ENCODE measurements at regions not wholly inside any gene's neighbourhood (a gene's known extent, or its start where the extent isn't known, plus 50 kb on each side); places are given as distances from the start of the nearest gene placed in this dataset.
A peak's percentile ranks its signal among the peaks of the same experiment; 100 is the strongest.
"Not testable (repeated sequence)": the region's sequence is repeated elsewhere in the genome, so short reads cannot be mapped to it uniquely, and the experiment has no call there.

- no peak for DNase-seq
Observed at GRCh38 chr5:124872086-124872485, 125.6 kb upstream of the ZNF608 start.

- DNase-seq = no peak
Observed at GRCh38 chr5:124872615-124873014, 126.2 kb upstream of the ZNF608 start.

- DNase-seq = no peak
Observed at GRCh38 chr5:124873188-124873587, 126.7 kb upstream of the ZNF608 start.

DNA sequence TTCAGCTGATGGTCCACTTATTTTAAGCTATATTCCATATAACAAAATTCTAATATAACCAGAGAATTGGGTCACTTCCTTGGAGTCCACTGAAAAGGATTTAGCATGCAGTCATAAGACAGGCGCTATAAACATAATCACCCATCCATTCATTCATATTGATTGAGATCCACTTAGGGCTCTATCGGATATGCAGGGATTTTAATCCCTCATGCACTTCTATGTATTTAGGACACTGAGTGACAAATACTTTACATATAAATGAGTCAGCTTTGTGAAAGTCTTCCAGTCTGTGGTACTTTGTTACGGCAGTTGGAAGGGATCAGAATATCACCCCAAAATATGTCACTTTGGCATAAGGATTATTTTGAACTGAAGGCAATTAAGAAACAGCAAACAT lies 127.3 kb upstream of the ZNF608 start:
- DNase-seq = no peak

DNA sequence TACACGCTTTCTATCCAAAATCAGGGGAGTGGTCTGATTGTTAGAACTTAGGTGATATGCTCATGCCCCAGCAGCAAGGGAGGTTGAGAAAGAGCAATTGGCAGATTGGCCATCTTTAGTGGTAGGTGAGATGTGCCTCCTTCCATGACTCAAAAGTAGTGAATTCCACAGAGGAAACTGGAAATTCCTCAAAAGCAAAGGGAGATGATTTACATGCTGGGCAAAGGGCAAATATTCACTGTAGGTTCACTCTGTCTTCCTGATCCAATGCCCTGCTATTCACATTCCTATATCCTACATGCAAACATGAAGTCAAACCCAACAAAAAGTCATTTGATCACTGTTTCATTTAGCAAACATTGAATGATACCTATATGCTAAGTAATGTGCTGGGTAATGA lies 130.1 kb upstream of the ZNF608 start:
- no peak for DNase-seq

DNA sequence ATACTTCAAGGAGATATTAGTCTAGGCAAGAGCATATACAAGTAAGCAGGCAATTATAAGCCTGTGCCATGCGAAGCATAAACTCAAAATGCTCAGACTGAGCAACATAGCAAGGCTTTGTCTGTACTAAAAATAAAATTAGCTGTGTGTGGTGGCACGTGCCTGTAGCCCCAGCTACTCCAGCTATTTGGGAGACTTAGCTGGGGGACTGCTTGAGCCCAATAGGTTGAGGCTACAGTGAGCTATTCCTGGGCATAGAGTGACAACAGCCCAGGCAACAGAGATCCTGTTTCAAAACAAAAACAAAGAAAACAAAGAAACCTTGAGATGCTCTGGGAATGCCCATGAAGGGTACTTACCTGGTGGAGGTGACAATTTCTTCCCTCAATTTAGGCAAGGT lies 130.5 kb upstream of the ZNF608 start:
- DNase-seq = peak; percentile 22

DNA sequence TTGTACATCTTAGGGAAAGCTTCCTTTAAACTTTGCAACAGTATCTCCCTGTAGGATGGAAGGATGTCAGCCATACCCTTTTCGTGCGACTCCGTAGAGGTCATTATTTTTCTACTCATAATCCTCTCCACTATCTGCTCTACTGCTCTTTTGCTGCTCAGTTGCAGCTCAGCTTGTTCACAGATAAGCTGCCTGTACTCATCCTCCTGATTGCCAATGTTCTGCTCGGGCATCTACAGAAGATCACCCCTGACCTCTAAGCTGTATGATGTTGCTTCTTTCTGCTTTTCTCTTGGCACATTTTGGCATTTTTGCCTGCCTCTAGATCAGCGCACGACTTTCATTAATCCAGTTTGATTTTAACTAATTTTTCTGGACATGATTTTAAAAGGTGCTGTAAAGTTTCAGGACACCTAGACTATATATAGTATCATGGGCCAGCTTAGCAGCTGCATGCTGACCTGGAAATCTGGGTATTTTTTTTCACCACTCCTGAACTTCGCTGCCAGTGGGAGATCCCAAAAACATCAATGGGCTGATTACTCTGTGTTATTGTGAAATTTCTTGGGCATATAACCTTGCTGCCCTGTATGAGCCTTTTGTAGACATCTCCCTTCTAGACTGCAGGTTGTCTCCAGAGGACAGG lies 131.2 kb upstream of the ZNF608 start:
- no peak for DNase-seq

- DNase-seq = no peak
Observed at GRCh38 chr5:124878583-124879342, 132.3 kb upstream of the ZNF608 start.

- no peak for DNase-seq
Observed at GRCh38 chr5:124880903-124881697, 134.7 kb upstream of the ZNF608 start.

- peak; percentile 79 for DNase-seq
Observed at GRCh38 chr5:124883681-124884080, 137.2 kb upstream of the ZNF608 start.

GRCh38 chr5:124884114-124884513 lies 137.7 kb upstream of the ZNF608 start:
- no peak for DNase-seq

DNA sequence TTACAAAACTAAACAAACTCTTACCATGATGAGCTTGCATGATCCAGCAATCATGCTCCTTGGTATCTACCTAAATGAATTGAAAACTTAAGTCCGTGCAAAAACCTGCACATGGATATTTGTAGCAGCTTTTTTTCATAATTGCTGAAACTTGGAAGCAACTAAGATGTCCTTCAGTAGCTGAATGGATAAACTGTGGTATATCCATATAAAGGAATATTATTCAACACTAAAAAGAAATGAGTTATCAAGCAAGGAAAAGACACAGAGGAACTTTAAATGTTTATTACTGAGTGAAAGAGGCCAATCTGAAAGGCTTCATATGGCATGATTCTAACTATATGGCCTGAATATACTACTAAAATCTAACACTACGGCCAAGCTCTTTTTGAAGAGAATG lies 139.1 kb upstream of the ZNF608 start:
- no peak for DNase-seq

- no peak for DNase-seq
Observed at GRCh38 chr5:124887223-124887622, 140.8 kb upstream of the ZNF608 start.

GRCh38 chr5:124888050-124888506 lies 141.6 kb upstream of the ZNF608 start:
- DNase-seq = peak; percentile 46

GRCh38 chr5:124888622-124889485 lies 142.4 kb upstream of the ZNF608 start:
- peak; percentile 26 for DNase-seq

- DNase-seq = no peak
Observed at GRCh38 chr5:124889486-124889825, 143.0 kb upstream of the ZNF608 start.

DNA sequence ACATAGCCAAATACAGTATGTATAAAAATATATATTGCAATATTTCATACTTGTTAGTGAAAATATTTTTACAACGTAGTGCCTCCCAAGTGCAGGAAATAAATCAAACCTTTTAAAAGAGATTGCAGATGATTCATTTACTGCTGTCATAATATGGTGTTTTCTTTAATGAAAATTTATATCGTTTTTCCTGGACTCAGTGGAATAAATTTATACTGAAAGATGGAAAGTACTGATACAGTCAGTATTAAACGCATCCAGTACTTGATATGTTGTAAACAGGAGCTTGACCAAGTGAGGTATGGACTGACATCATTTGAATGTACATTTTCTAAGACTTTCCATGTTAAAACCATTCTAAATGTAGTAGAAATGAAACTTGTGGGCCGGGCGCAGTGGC lies 143.4 kb upstream of the ZNF608 start:
- no peak for DNase-seq

GRCh38 chr5:124890442-124890841 lies 144.0 kb upstream of the ZNF608 start:
- DNase-seq = not testable (repeated sequence)

GRCh38 chr5:124891179-124891578 lies 144.7 kb upstream of the ZNF608 start:
- no peak for DNase-seq

DNA sequence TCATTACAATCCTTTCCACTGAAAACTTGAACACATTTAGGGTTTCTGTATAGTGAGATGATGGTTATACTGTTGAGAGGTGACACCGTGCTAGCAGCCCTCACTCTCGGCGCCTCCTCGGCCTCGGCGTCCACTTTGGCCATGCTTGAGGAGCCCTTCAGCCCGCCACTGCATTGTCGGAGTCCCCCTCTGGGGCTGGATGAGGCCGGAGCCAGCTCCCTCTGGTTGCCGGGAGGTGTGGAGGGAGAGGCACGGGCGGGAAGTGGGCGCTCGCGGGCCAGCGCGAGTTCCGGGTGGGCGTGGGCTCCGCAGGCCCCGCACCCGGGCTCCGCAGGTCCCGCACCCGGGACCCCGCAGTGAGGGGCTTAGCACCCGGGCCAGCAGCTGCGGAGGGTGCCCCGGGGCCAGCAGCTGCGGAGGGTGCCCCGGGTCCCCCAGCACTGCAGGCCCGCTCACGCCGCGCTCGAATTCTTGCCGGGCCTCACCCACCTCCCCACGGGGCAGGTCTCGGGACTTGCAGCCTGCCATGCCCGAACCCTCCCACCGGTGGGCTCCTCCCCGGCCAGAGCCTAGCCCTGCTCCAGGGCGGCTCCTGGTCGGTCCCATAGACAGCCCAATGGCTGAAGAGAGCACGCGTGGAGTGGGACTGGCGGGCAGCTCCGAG lies 145.9 kb upstream of the ZNF608 start:
- no peak for DNase-seq

GRCh38 chr5:124894541-124894940 lies 148.1 kb upstream of the ZNF608 start:
- no peak for DNase-seq

- no peak for DNase-seq
Observed at GRCh38 chr5:124895236-124895635, 148.8 kb upstream of the ZNF608 start.

Data from tongue (tissue), 1 donor.